RPMI8226 (cell line): ENCODE measurements at regions not wholly inside any gene's neighbourhood (a gene's known extent, or its start where the extent isn't known, plus 50 kb on each side); places are given as distances from the start of the nearest gene placed in this dataset.

ENCODE experiments used
- DNase-seq: peaks from one replicate; pipeline ENCODE4 v3.0.0-alpha.2; 2015

- DNase-seq = peak; percentile 59
These were observed 243.3 kb downstream of the FAM43A start for GRCh38 chr3:194928831-194929577.

- DNase-seq = no peak
These were observed 243.9 kb downstream of the FAM43A start for GRCh38 chr3:194929578-194929960.

- DNase-seq = no peak
These were observed 244.9 kb downstream of the FAM43A start for GRCh38 chr3:194930377-194931204.

GRCh38 chr3:194931347-194931746 lies 245.7 kb downstream of the FAM43A start:
- DNase-seq = no peak

- DNase-seq = no peak
These were observed 246.2 kb downstream of the FAM43A start for GRCh38 chr3:194931865-194932264.

GRCh38 chr3:194933465-194933864 lies 247.8 kb downstream of the FAM43A start:
- DNase-seq = no peak

GRCh38 chr3:194935061-194935460 lies 249.4 kb downstream of the FAM43A start:
- no peak for DNase-seq

GRCh38 chr3:194935632-194936470 lies 250.2 kb downstream of the FAM43A start:
- DNase-seq = no peak

- no peak for DNase-seq
These were observed 251.0 kb downstream of the FAM43A start for GRCh38 chr3:194936659-194937058.

GRCh38 chr3:194937144-194937543 lies 251.5 kb downstream of the FAM43A start:
- DNase-seq = no peak

GRCh38 chr3:194937882-194938321 lies 252.2 kb downstream of the FAM43A start:
- DNase-seq = no peak

GRCh38 chr3:194938845-194939531 lies 253.3 kb downstream of the FAM43A start:
- DNase-seq = no peak

- no peak for DNase-seq
These were observed 253.8 kb downstream of the FAM43A start for GRCh38 chr3:194939532-194939909.

GRCh38 chr3:194939949-194940770 lies 254.5 kb downstream of the FAM43A start:
- peak; percentile 26 for DNase-seq

GRCh38 chr3:194941360-194941955 lies 255.8 kb downstream of the FAM43A start:
- DNase-seq = no peak

GRCh38 chr3:194941956-194942511 lies 256.4 kb downstream of the FAM43A start:
- no peak for DNase-seq

- no peak for DNase-seq
These were observed 258.8 kb downstream of the FAM43A start for GRCh38 chr3:194944526-194944925.

- DNase-seq = no peak
These were observed 259.8 kb downstream of the FAM43A start for GRCh38 chr3:194945508-194945907.

GRCh38 chr3:194946091-194946490 lies 260.4 kb downstream of the FAM43A start:
- DNase-seq = no peak

- no peak for DNase-seq
These were observed 263.9 kb downstream of the FAM43A start for GRCh38 chr3:194949592-194949991.
